ENCODE measurements at regions not wholly inside any gene's neighbourhood (a gene's known extent, or its start where the extent isn't known, plus 50 kb on each side); places are given as distances from the start of the nearest gene placed in this dataset.
A peak's percentile ranks its signal among the peaks of the same experiment; 100 is the strongest.

- TF ChIP-seq ZNF398 (tag by site-specific recombination; IDR thresholded peaks at IDR 0.05) = peak; percentile 25; the same call in 1 of the 2 replicates
Measured at GRCh38 chr11:91653079-91653754, 571.4 kb upstream of the FAT3 start (continued).

DNA sequence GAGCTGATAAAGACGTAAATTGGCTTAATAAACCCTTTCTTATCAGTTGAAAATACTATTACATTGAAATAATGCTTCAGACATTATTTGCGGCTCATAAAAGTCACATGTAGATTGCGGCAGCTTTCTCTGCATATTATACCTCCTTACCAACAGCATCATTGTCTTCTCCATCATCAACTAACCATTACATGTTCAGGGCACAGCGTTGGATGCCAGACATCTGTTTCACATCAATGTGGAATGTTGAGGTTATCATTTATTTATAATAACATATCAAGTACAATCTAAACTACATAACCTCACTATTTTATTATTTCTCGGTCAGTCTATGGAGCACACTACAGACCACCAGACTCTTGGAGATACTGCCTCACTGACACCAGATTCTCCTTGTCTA is 573.8 kb upstream of the FAT3 start:
- H3K9me3 ChIP-seq (ENCODE audit: control insufficient read depth, insufficient read depth, low read depth, low read length) = no peaks in the 10 kb centered on the region
- ChIA-PET CTCF (interaction anchor here (0.6 kb wide), 1 partner anchor 18 kb away, joined by 4 read pairs; no protein-coding TSS in a partner anchor), POLR2A (no interaction called here)
- TF ChIP-seq, protein P1, sequence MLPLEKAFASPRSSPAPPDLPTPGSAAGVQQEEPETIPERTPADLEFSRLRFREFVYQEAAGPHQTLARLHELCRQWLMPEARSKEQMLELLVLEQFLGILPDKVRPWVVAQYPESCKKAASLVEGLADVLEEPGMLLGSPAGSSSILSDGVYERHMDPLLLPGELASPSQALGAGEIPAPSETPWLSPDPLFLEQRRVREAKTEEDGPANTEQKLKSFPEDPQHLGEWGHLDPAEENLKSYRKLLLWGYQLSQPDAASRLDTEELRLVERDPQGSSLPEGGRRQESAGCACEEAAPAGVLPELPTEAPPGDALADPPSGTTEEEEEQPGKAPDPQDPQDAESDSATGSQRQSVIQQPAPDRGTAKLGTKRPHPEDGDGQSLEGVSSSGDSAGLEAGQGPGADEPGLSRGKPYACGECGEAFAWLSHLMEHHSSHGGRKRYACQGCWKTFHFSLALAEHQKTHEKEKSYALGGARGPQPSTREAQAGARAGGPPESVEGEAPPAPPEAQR (tag by site-specific recombination; IDR thresholded peaks at IDR 0.05) = no peak
- TF ChIP-seq ZNF280D (tag by site-specific recombination; IDR thresholded peaks at IDR 0.05) (no peak), BCL11A (tag by site-specific recombination; IDR thresholded peaks at IDR 0.05; ENCODE audit: low read depth) (no peak), GLIS1 (tag by site-specific recombination; IDR thresholded peaks at IDR 0.05) (no peak), TCF7L2 (IDR thresholded peaks at IDR 0.05; ENCODE audit: borderline replicate concordance, low read depth, low read length) (no peak), ZFP41 (tag by site-specific recombination; IDR thresholded peaks at IDR 0.05; ENCODE audit: borderline replicate concordance) (no peak), ZNF157 (tag by site-specific recombination; IDR thresholded peaks at IDR 0.05) (no peak), ZNF707 (tag by site-specific recombination; IDR thresholded peaks at IDR 0.05) (no peak)
- TF ChIP-seq, protein P2, sequence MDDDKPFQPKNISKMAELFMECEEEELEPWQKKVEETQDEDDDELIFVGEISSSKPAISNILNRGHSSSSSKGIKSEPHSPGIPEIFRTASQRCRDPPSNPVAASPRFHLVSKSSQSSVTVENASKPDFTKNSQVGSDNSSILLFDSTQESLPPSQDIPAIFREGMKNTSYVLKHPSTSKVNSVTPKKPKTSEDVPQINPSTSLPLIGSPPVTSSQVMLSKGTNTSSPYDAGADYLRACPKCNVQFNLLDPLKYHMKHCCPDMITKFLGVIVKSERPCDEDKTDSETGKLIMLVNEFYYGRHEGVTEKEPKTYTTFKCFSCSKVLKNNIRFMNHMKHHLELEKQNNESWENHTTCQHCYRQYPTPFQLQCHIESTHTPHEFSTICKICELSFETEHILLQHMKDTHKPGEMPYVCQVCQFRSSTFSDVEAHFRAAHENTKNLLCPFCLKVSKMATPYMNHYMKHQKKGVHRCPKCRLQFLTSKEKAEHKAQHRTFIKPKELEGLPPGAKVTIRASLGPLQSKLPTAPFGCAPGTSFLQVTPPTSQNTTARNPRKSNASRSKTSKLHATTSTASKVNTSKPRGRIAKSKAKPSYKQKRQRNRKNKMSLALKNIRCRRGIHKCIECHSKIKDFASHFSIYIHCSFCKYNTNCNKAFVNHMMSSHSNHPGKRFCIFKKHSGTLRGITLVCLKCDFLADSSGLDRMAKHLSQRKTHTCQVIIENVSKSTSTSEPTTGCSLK (tag by site-specific recombination; IDR thresholded peaks at IDR 0.05) = no peak
- no peak overlapping the region for H3K27ac ChIP-seq (ENCODE audit: extremely low read depth, low read depth, low read length)
- H3K4me1 ChIP-seq (ENCODE audit: control insufficient read depth, insufficient read depth, low read length) = no peaks in the 10 kb centered on the region
- H3K4me3 ChIP-seq (ENCODE audit: low read depth, low read length) = no peak overlapping the region
- no peaks in the 10 kb centered on the region for H3K36me3 ChIP-seq (ENCODE audit: control insufficient read depth in 2 of 2, insufficient read depth in 1 of 2, low read length in 2 of 2)

DNA sequence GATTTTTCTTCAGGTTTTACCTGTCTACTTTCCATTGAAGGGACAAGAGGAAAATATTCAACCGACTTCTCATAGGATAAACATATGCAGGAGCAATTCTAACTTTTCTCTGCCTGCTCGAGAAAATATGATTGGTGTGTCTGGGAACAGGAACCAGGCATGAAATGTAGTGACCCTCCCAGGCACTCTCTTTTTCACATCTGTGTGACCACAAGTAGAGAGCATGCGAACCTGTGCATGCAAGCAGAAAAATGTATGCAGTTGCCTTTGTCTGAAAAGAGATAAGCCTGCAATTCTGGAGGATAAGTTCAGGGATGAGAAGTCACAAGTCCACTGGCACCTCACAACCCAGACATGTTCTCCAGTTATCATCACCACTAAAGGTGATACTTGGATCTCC is 583.5 kb upstream of the FAT3 start:
- CTCF ChIA-PET = no interaction called here
- TF ChIP-seq ZNF600 (tag by site-specific recombination; IDR thresholded peaks at IDR 0.05) (no peak), GLI2 (tag by site-specific recombination; IDR thresholded peaks at IDR 0.05; ENCODE audit: borderline replicate concordance, low read depth) (no peak)
- Histone ChIP-seq H3K4me3 (ENCODE audit: low read depth, low read length) (no peak overlapping the region), H3K27ac (ENCODE audit: extremely low read depth, low read depth, low read length) (no peak overlapping the region), H3K4me1 (ENCODE audit: control insufficient read depth, insufficient read depth, low read length) (no peaks in the 10 kb centered on the region), H3K36me3 (ENCODE audit: control insufficient read depth in 2 of 2, insufficient read depth in 1 of 2, low read length in 2 of 2) (no peaks in the 10 kb centered on the region), H3K9me3 (ENCODE audit: control insufficient read depth, insufficient read depth, low read depth, low read length) (no peaks in the 10 kb centered on the region)
- POLR2A ChIA-PET = no interaction called here
